Endodermal cell (in vitro differentiated cells): ENCODE measurements at regions not wholly inside any gene's neighbourhood (a gene's known extent, or its start where the extent isn't known, plus 50 kb on each side); places are given as distances from the start of the nearest gene placed in this dataset.

Experiments used
- DNase-seq: peaks from one replicate; pipeline ENCODE4 v3.0.0-alpha.2; 2017
- H3K27ac ChIP-seq: 2 replicates; pipeline ENCODE4 v1.5.1; 2013; ENCODE audit warnings: mild to moderate bottlenecking, low read depth, low read length, moderate library complexity
- H3K27me3 ChIP-seq: 2 replicates; pipeline ENCODE4 v1.6.1; 2013; ENCODE audit warnings: mild to moderate bottlenecking, low read length, moderate library complexity; ENCODE audit not compliant: insufficient read depth, control insufficient read depth, poor library complexity, severe bottlenecking
- H3K36me3 ChIP-seq: 2 replicates; pipeline ENCODE4 v1.7.0; 2013; ENCODE audit warnings: mild to moderate bottlenecking, low read length, moderate library complexity; ENCODE audit not compliant: control insufficient read depth, insufficient read depth
- H3K4me1 ChIP-seq: one replicate; pipeline ENCODE4 v1.7.0; 2013; ENCODE audit warnings: low read length; ENCODE audit not compliant: control insufficient read depth, insufficient read depth
- H3K4me3 ChIP-seq: 2 replicates; pipeline ENCODE4 v1.5.1; 2013; ENCODE audit warnings: mild to moderate bottlenecking, low read length, moderate library complexity
- H3K9ac ChIP-seq: 2 replicates; pipeline ENCODE4 v1.6.1; 2013; ENCODE audit warnings: mild to moderate bottlenecking, low read length, moderate library complexity; ENCODE audit not compliant: poor library complexity, severe bottlenecking; ENCODE audit errors: extremely low read depth
- H3K9me3 ChIP-seq: 2 replicates; pipeline ENCODE4 v1.6.1; 2013; ENCODE audit warnings: mild to moderate bottlenecking, low read length, moderate library complexity; ENCODE audit not compliant: control insufficient read depth
- H3K27ac Mint-ChIP-seq: 2 replicates; pipeline ENCODE4 v1.8.0; 2020; ENCODE audit warnings: mixed read lengths
- H3K27me3 Mint-ChIP-seq: 2 replicates; pipeline ENCODE4 v1.8.0; 2021; ENCODE audit warnings: mild to moderate bottlenecking, mixed read lengths; ENCODE audit not compliant: insufficient read depth
- H3K36me3 Mint-ChIP-seq: 2 replicates; pipeline ENCODE4 v1.8.0; 2020; ENCODE audit warnings: low read depth, mixed read lengths
- H3K4me1 Mint-ChIP-seq: 2 replicates; pipeline ENCODE4 v1.8.0; 2020; ENCODE audit warnings: mixed read lengths
- H3K4me3 Mint-ChIP-seq: 2 replicates; pipeline ENCODE4 v1.8.0; 2020; ENCODE audit warnings: mild to moderate bottlenecking, moderate library complexity, mixed read lengths
- H3K9me3 Mint-ChIP-seq: 2 replicates; pipeline ENCODE4 v1.8.0; 2020; ENCODE audit warnings: mild to moderate bottlenecking, mixed read lengths
- WGBS, 2 experiments: methylation state at CpG; one replicate each; pipeline versions ENCODE4 v1.1.5 to v1.1.7; 2013; ENCODE audit warnings: missing lambda C conversion rate in 2 of 2, mixed read lengths in 1 of 2; ENCODE audit not compliant: insufficient coverage in 1 of 2, insufficient read length in 1 of 2; 5-methylcytosine and 5-hydroxymethylcytosine counted together
- TF ChIP-seq, protein P1 (sequence below): fragments of 200-600 bp; sonication (generic); conservative IDR thresholded peaks from 2 replicates; pipeline ENCODE4 v1.5.0; 2021; ENCODE audit warnings: antibody characterized with exemption, mild to moderate bottlenecking

DNA sequence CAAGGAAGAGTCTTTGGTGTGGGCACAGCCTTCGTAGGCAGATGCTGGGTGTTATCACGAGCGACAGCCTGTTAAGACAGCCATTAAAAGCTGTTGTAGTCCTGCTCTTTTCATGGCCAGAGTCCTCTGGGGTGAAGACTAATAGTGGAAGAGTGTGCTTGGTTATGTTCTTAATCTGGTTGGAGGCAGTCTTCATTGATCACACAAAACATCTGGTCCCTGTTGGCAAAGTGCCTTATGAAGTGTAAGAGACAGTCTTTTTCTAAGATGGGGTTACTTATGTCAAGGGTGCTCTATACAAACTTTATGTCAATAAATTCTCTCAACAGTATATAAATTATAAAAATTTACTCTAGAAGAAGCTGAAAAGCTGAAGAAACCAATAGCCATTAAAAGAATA lies 280.4 kb downstream of the CAAP1 start:
- 73 to 88% methylated on average over 3 of the region's 3 CpGs for WGBS, 2 experiments
- TF ChIP-seq, protein P1, sequence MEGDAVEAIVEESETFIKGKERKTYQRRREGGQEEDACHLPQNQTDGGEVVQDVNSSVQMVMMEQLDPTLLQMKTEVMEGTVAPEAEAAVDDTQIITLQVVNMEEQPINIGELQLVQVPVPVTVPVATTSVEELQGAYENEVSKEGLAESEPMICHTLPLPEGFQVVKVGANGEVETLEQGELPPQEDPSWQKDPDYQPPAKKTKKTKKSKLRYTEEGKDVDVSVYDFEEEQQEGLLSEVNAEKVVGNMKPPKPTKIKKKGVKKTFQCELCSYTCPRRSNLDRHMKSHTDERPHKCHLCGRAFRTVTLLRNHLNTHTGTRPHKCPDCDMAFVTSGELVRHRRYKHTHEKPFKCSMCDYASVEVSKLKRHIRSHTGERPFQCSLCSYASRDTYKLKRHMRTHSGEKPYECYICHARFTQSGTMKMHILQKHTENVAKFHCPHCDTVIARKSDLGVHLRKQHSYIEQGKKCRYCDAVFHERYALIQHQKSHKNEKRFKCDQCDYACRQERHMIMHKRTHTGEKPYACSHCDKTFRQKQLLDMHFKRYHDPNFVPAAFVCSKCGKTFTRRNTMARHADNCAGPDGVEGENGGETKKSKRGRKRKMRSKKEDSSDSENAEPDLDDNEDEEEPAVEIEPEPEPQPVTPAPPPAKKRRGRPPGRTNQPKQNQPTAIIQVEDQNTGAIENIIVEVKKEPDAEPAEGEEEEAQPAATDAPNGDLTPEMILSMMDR: no peak
- Histone ChIP-seq H3K4me3 (no peak overlapping the region), H3K27ac (no peak overlapping the region), H3K27me3 (no peaks in the 10 kb centered on the region), H3K9ac (no peak overlapping the region), H3K9me3 (no peaks in the 10 kb centered on the region), H3K36me3 (no peaks in the 10 kb centered on the region), H3K4me1 (no peaks in the 10 kb centered on the region)
- no peaks in the 10 kb centered on the region for H3K36me3 Mint-ChIP-seq
- DNase-seq: no peak
- peaks cover 5% of the 10 kb centered on the region for H3K9me3 Mint-ChIP-seq
- H3K4me1 Mint-ChIP-seq: peaks cover 12% of the 10 kb centered on the region
- H3K27me3 Mint-ChIP-seq: no peaks in the 10 kb centered on the region
- no peak overlapping the region for H3K27ac Mint-ChIP-seq
- H3K4me3 Mint-ChIP-seq: no peak overlapping the region

DNA sequence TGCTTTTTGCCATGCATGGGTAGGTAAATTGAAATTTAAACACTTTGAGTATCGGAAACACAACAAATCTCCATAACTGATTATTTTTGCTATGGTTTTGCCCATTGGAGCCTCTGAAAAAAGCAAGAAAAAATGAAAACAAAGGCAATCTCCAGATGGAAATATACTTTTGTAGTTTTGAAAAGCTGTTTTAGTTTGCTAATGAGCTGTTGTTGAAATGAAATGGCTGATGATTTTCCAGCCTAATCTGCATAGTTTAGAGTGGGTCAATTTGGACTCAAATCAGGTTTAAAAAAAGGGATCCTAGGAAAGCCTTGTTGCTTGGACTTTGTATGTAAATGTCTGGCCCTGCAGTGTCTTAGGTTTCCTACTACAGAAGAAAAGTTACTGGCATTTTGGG lies 285.8 kb downstream of the CAAP1 start:
- TF ChIP-seq, protein P1: no peak
- Histone ChIP-seq H3K4me1 (peaks cover 14% of the 10 kb centered on the region), H3K4me3 (no peak overlapping the region), H3K36me3 (no peaks in the 10 kb centered on the region), H3K27ac (no peak overlapping the region), H3K9me3 (no peaks in the 10 kb centered on the region), H3K27me3 (no peaks in the 10 kb centered on the region), H3K9ac (no peak overlapping the region)
- 90 to 100% methylated on average over 1 of the region's 1 CpG for WGBS, 2 experiments
- Mint-ChIP-seq H3K4me1 (peaks cover 19% of the 10 kb centered on the region), H3K27ac (no peak overlapping the region), H3K36me3 (no peaks in the 10 kb centered on the region), H3K9me3 (no peaks in the 10 kb centered on the region), H3K27me3 (no peaks in the 10 kb centered on the region), H3K4me3 (no peak overlapping the region)
- DNase-seq: no peak

DNA sequence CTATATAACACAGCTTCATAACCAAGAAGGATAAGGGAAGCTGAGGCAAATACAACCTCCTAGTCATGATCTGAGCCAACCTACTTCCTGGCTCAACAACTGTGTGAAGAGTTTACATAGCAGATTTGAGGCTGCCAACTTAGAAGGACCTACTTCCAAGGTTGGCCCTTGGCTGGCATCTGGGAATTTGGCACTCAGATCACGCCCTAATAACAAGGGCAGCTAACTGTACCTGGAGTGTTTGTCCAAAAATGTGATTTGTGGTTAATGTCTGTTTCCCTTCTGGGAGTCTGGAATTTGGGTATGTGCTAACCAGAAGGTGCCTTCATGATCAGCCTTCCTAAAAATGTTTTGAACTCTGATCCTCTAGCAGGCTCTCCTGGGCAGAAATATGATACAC lies 287.2 kb downstream of the CAAP1 start:
- peaks cover 19% of the 10 kb centered on the region for H3K4me1 Mint-ChIP-seq
- Histone ChIP-seq H3K9ac (no peak overlapping the region), H3K9me3 (no peaks in the 10 kb centered on the region), H3K27me3 (no peaks in the 10 kb centered on the region), H3K4me3 (no peak overlapping the region), H3K4me1 (peaks cover 14% of the 10 kb centered on the region), H3K36me3 (no peaks in the 10 kb centered on the region), H3K27ac (no peak overlapping the region)
- H3K27ac Mint-ChIP-seq: no peak overlapping the region
- H3K27me3 Mint-ChIP-seq: no peaks in the 10 kb centered on the region
- DNase-seq: no peak
- no peaks in the 10 kb centered on the region for H3K36me3 Mint-ChIP-seq
- TF ChIP-seq, protein P1: no peak
- 91% methylated on average over 1 of the region's 1 CpG; no CpG with 5 or more reads in 1 of the 2 experiments for WGBS, 2 experiments
- H3K9me3 Mint-ChIP-seq: no peaks in the 10 kb centered on the region
- no peak overlapping the region for H3K4me3 Mint-ChIP-seq
